DMS 273 (cell line): ENCODE measurements at regions not wholly inside any gene's neighbourhood (a gene's known extent, or its start where the extent isn't known, plus 50 kb on each side); places are given as distances from the start of the nearest gene placed in this dataset.

Source experiments
- DNase-seq: peaks from one replicate; lab custom pipeline; 2025; ENCODE audit not compliant: unreplicated experiment; lab: John Stamatoyannopoulos, UW

DNA sequence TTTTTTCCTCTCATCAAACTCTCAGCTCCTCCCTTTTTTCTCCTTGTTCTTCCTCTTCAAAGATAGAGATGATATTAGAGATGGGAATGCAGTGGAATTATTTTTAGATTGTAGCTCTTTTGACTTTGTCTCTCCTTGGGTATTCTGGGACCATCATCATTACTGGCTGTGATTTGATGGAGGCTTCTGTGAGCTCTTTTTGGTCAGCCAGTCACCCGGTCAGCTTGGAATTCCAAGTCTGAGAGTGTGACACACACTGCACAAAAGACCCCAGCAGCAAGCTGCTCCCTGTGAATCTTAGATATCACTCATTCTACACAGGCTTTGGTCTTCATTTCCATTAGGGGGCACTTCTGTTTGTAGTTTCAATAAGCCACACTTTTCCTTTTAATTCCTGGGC lies 51.6 kb upstream of the NEK7 start:
- DNase-seq = no peak

DNA sequence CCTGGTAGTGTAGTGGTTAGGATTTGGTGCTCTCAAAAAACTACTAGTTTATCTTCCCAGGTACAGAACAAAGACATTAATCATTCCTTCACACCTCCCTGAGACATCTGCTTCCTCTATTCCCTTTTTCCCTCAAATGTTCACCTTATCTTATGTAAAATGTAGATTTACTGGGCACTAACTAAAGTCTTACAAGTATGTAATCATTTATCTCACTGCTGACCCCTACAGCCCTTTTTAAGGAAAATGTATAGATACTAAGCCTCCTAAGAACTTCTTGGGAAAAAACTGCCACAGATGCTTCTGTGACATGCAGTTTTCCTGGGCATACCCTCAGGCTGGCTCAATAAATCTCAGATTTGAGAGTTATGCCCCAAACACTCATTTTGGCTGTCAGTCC lies 50.8 kb upstream of the NEK7 start:
- DNase-seq = no peak
